Left renal pelvis (tissue), 4 donors: ENCODE measurements at regions not wholly inside any gene's neighbourhood (a gene's known extent, or its start where the extent isn't known, plus 50 kb on each side); places are given as distances from the start of the nearest gene placed in this dataset.
"Not testable (repeated sequence)": the region's sequence is repeated elsewhere in the genome, so short reads cannot be mapped to it uniquely, and the experiment has no call there.

Experiments
- DNase-seq, 4 donors: peaks; one replicate each; pipeline ENCODE4 v3.0.0-alpha.2; 2013; ENCODE audit warnings: low read depth in 4 of 4, low spot score in 3 of 4

DNA sequence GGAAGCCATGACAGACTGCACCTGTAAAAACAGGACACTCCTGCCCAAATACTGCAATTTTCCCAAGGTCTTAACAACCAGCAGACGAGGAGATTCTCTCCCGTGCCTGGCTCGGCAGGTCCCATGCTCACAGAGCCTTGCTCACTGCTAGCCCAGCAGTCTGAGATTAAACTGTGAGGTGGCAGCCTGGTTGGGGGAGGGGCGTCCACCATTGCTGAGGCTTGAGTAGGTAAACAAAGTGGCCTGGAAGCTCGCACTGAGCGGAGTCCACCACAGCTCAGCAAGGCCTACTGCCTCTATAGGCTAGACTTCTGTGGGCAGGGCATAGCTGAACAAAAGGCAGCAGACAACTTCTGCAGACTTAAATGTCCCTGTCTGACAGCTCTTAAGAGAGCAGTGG is 80.3 kb downstream of the ANXA5 start:
- not testable (repeated sequence) for DNase-seq

GRCh38 chr4:121614101-121614500 is 82.7 kb downstream of the ANXA5 start:
- no peak for DNase-seq

DNA sequence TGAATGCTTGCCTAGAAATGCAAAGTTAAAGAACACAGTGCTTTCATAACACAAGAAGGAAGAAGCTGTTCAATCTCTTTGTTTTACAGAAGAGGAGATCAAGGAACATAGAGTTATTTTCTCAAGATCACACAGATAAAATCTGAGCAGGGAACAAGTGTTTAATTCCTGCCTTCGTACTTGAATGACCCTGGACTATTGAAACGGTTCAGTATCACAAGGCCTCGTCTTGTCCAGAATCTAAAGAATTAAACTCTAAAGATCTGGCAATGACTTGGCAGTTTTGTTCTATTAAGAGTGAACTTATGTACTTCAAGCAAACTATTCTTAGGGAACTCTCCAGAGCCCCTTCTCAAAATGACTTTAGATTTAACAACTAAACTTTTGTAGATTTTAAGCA is 97.7 kb downstream of the ANXA5 start:
- no peak for DNase-seq

DNA sequence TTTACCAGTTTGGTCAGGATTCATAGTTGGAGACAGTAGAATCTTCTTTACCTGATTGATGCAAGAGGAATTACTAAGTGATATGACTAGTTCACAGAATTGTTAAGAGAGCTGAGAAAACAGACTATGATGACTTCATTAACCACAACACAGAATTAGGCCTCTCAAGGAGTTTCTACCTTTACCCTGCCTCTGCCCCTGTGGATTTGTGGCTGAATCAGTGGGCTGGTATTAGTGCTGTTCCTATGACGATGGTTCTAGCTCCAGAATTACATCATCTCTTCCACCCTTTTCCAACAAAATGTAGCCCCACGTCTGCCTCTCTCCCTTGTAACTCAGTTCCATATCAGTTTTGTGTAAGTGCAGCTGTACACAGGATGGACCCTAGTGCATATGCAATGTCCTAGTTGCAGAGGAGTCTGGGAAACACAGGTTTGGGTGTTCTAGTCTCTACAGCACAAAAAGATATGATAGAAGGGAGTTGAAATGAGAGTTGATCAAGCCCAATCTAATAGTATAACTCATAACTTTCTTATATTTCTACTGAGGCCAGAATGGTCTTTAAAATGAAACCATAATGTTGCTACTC is 99.3 kb downstream of the ANXA5 start:
- no peak for DNase-seq

DNA sequence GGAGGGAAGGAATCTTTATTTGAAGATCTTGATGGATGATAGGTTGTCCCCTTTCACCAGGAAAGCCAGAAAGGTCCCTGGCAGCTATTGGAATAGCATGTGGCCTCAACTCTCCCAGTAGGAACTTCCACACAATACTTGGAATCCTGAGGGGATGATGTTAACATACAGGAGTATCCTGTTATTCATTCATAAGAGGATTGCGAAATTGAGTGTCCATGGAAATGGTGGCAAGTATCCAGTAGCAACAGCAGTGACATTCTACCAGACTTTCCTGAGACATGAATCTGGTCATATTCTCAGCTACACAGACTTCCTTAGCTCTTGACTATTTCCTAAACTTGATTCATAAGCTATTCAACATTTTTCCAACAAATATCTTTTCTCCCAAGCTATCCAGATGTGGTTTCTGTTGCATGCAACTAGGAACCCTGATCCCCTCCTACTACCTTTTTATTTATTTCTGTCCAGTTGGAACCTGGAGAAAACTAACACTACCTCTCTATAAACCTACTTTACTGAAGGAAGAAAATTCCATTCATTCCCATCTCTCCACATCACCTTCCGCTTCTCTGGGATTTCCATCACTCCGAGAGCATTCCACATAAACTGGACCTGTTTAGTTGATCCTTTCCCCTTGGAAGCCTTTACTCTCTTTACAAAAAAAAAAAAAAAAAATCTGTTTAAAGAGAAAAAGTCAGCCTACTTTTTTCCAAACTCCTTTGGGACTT is 101.8 kb downstream of the ANXA5 start:
- DNase-seq = no peak

- DNase-seq = no peak
Measured at GRCh38 chr4:121593760-121594159, 103.0 kb downstream of the ANXA5 start.

DNA sequence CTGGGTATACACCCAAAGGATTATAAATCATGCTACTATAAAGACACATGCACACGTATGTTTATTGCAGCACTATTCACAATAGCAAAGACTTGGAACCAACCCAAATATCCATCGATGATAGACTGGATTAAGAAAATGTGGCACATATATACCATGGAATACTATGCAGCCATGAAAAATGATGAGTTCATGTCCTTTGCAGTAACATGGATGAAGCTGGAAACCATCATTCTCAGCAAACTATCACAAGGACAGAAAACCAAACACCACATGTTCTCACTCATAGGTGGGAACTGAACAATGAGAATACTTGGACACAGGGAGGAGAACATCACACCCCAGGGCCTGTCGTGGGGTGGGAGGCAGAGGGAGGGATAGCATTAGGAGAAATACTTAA is 104.5 kb downstream of the ANXA5 start:
- not testable (repeated sequence) for DNase-seq

GRCh38 chr4:121584836-121585235 is 111.9 kb downstream of the ANXA5 start:
- no peak for DNase-seq

DNA sequence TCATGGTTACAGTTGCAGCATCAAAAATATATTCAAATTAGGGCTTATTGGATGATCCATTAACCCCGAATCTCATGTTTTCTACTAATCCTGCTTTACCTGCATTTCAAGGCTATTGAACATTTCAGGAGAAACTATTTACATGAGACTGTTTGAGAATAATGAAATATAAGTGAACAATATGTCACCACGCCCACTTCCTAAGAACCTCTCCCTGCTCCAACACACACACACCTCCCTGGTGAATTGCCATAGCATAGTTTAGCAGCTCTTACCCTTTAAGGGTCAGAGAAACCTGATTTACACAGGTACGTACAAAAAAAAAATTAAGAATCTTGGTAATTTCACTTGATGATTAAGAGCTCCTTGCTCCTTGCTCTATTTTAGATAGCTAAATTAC is 113.4 kb downstream of the ANXA5 start:
- DNase-seq = no peak

DNA sequence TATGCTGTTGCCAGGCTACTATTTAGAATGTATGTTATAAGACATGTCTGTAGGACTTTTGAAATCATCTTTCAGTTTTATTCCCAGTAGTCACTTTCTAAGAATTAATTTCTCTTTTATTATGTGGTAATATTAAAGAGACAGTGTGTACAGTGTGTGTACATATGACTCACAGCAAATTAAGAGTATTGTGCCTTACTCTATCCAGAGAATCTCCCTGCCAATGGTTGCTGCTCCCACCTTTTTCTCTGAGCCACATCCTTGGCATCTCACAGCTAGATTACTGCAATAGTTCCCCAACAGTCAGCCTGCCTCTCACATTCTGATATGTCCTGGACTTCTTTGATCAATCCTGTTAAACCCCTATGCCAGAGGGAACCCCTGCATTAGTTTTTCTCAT is 114.5 kb downstream of the ANXA5 start:
- no peak for DNase-seq

DNA sequence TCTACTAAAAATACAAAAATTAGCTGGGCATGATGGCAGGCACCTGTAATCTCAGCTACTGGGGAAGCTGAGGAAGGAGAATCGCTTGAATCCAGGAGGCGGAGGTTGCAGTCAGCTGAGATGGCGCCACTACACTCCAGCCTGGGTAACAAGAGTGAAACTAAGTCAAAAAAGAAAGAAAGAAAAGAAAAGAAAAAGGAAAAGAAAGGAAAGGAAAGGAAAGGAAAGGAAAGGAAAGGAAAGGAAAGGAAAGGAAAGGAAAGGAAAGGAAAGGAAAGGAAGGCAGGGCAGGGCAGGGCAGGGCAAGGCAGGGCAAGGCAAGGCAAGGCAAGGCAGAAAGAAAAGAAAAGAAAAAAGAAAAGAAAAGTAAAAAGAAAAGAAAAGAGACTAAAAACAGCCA is 121.4 kb downstream of the ANXA5 start:
- DNase-seq = not testable (repeated sequence)

- DNase-seq = no peak
Measured at GRCh38 chr4:121574618-121575017, 122.2 kb downstream of the ANXA5 start.

GRCh38 chr4:121567748-121568147 is 129.0 kb downstream of the ANXA5 start:
- DNase-seq = no peak

DNA sequence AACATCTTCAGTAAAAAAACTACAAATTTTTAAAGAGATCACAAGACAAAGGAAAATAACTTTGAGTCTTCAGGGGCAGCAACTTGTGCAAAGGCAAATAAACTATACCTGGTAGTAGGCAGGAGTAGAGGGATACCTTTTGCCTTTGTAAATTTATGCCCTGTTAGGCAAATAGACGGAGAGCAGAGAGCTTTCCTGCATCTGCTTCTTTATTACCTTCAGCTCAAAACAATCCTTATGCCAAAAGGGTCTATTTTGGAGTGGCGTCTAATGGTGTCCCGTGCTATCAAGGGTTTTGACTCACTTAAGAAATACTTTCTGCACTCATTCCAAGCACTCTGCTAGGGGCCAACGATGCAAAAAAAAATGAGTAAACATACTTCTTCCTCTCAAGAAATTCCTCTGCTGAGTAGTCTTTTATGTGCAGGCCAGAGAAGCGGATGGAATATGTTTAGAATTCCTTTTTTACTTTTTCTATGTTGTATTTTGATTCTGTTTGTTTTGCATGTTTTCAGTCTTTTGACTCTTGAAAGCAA is 131.9 kb downstream of the ANXA5 start:
- DNase-seq = no peak

- no peak for DNase-seq
Measured at GRCh38 chr4:121562811-121563210, 134.0 kb downstream of the ANXA5 start.

GRCh38 chr4:121555315-121556107 is 141.3 kb downstream of the ANXA5 start:
- DNase-seq = no peak

GRCh38 chr4:121554382-121554781 is 142.4 kb downstream of the ANXA5 start:
- DNase-seq = no peak

DNA sequence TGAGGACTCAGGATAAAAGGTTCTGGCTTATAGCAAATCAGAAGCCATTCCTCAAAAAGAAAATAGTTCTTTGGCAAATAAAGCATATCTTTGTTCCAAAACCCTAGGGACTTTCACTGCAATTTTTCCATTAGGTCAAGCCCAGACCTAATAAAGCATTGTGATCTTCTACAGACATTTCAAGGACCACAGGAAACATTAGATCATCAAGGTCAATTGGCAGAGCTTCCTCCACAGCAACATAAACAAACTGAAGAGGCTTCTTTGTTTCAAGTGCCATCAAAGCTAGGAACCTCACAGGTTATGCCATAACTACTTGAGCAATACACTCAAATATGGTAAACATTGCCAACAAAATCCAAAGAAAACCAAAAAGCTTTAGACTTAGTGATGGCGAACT is 144.9 kb downstream of the ANXA5 start:
- no peak for DNase-seq

DNA sequence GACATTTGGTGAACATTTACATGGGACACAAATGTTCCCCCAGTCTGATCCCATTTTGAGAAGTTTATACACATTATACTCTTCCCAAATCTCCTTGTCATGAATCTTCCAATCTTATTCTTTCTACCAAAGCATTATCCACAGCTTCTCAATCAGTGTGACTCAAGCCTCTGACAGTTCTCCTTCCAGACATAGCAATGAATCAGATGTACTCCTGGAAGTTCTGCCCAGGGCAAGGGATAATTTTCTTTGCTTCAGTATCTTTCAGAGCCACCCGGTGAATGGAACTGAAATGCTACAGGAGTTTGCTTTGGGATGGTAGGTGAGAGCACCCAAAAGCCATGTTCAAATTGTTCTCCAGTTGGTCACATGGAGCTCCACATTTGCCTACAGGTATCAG is 145.5 kb downstream of the ANXA5 start:
- no peak for DNase-seq

DNA sequence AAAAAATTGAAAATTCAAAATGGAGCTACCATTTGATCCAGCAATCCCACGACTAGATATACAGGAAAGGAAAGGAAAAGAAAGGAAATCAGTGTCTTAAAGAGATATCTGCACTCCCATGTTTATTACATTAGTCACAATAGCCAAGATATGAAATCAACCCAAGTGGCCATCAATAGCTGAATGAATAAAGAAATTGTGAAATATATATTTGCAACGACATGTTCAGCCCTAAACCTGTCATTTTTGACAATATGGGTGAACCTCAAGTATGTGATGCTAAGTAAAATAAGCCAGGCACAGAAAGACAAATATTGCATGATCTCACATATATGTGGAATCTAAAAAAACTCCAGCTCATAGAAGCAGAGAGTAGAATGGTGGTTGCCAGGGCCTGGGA is 155.1 kb downstream of the ANXA5 start:
- no peak for DNase-seq

DNA sequence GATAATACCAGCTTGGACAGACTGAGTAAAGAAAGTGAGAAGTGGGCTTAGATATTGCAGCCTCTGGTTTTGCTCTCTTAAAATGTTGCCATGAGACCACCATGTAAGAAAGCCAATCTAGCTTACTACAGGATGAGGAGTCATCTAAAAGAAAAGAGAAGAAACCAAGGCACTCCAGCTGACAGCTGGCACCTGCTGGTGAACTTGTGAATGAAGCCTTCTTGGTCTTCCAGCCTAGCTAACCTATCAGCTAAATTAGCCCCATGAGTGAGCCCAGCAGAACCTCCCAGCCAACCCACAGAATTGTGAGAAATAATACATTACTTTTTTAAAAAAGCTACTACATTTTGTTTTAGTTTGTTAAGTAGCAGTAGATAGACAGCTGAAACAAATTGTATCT is 154.5 kb upstream of the QRFPR start:
- DNase-seq = no peak

GRCh38 chr4:121534187-121534586 is 153.4 kb upstream of the QRFPR start:
- no peak for DNase-seq
